ENCODE measurements at regions not wholly inside any gene's neighbourhood (a gene's known extent, or its start where the extent isn't known, plus 50 kb on each side); places are given as distances from the start of the nearest gene placed in this dataset.
A peak's percentile ranks its signal among the peaks of the same experiment; 100 is the strongest.
"Not testable (repeated sequence)": the region's sequence is repeated elsewhere in the genome, so short reads cannot be mapped to it uniquely, and the experiment has no call there.

GRCh38 chr1:147072482-147073432, 99.5 kb downstream of the PRKAB2 start:
- DNase-seq (ENCODE audit: low read depth, low spot score) = no peak
- CTCF ChIA-PET = no interaction called here
- H3K4me3 ChIP-seq (ENCODE audit: low read depth, low read length) = peak overlapping the region; percentile 30
- POLR2A ChIA-PET = interaction anchor here (1.5 kb wide), 1 partner anchor 11 kb away, joined by 3 read pairs; no protein-coding TSS in a partner anchor
- no peak for TF ChIP-seq CTCF (IDR thresholded peaks at IDR 0.05; ENCODE audit: insufficient read depth, low read length, missing control alignments)

GRCh38 chr1:147071142-147071541, 101.1 kb downstream of the PRKAB2 start:
- ChIA-PET POLR2A (no interaction called here), CTCF (no interaction called here)
- no peak for TF ChIP-seq CTCF (IDR thresholded peaks at IDR 0.05; ENCODE audit: insufficient read depth, low read length, missing control alignments)
- H3K4me3 ChIP-seq (ENCODE audit: low read depth, low read length) = no peak overlapping the region
- no peak for DNase-seq (ENCODE audit: low read depth, low spot score)

GRCh38 chr1:147062956-147063355, 109.3 kb downstream of the PRKAB2 start:
- no peak for DNase-seq (ENCODE audit: low read depth, low spot score)
- H3K4me3 ChIP-seq (ENCODE audit: low read depth, low read length) = no peak overlapping the region
- ChIA-PET CTCF (no interaction called here), POLR2A (no interaction called here)
- TF ChIP-seq CTCF (IDR thresholded peaks at IDR 0.05; ENCODE audit: insufficient read depth, low read length, missing control alignments) = no peak

- CTCF ChIA-PET; POLR2A ChIA-PET; H3K4me3 ChIP-seq (ENCODE audit: low read depth, low read length); DNase-seq (ENCODE audit: low read depth, low spot score): not testable (repeated sequence)
These were observed 110.4 kb downstream of the PRKAB2 start for GRCh38 chr1:147061880-147062279.

GRCh38 chr1:147053269-147053668, 115.1 kb downstream of the NBPF12 start:
- no peak for DNase-seq (ENCODE audit: low read depth, low spot score)
- POLR2A ChIA-PET = no interaction called here
- no peak for TF ChIP-seq CTCF (IDR thresholded peaks at IDR 0.05; ENCODE audit: insufficient read depth, low read length, missing control alignments)
- CTCF ChIA-PET = no interaction called here
- H3K4me3 ChIP-seq (ENCODE audit: low read depth, low read length) = no peak overlapping the region

- DNase-seq (ENCODE audit: low read depth, low spot score) = no peak
- no peak overlapping the region for H3K4me3 ChIP-seq (ENCODE audit: low read depth, low read length)
- ChIA-PET POLR2A (no interaction called here), CTCF (no interaction called here)
- TF ChIP-seq CTCF (IDR thresholded peaks at IDR 0.05; ENCODE audit: insufficient read depth, low read length, missing control alignments) = no peak
These were observed 114.6 kb downstream of the NBPF12 start for GRCh38 chr1:147052677-147053076.

- CTCF ChIA-PET = no interaction called here
- no peak overlapping the region for H3K4me3 ChIP-seq (ENCODE audit: low read depth, low read length)
- TF ChIP-seq CTCF (IDR thresholded peaks at IDR 0.05; ENCODE audit: insufficient read depth, low read length, missing control alignments) = no peak
- POLR2A ChIA-PET = no interaction called here
- DNase-seq (ENCODE audit: low read depth, low spot score) = no peak
These were observed 114.0 kb downstream of the NBPF12 start for GRCh38 chr1:147052143-147052542.

Measured in AG04449 (cell line).